GM20000 (cell line): ENCODE measurements at regions not wholly inside any gene's neighbourhood (a gene's known extent, or its start where the extent isn't known, plus 50 kb on each side); places are given as distances from the start of the nearest gene placed in this dataset.

ENCODE experiments used
- DNase-seq: peaks from one replicate; pipeline ENCODE4 v3.0.0; 2012; ENCODE audit warnings: low spot score
- TF ChIP-seq, protein P1 (sequence below): IDR thresholded peaks from 2 replicates; pipeline ENCODE4 v1.5.1; 2012; ENCODE audit warnings: mild to moderate bottlenecking, control low read depth; ENCODE audit errors: extremely low read depth, missing control alignments

DNA sequence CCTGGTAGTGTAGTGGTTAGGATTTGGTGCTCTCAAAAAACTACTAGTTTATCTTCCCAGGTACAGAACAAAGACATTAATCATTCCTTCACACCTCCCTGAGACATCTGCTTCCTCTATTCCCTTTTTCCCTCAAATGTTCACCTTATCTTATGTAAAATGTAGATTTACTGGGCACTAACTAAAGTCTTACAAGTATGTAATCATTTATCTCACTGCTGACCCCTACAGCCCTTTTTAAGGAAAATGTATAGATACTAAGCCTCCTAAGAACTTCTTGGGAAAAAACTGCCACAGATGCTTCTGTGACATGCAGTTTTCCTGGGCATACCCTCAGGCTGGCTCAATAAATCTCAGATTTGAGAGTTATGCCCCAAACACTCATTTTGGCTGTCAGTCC, 50.8 kb upstream of the NEK7 start:
- no peak for DNase-seq
- TF ChIP-seq, protein P1, sequence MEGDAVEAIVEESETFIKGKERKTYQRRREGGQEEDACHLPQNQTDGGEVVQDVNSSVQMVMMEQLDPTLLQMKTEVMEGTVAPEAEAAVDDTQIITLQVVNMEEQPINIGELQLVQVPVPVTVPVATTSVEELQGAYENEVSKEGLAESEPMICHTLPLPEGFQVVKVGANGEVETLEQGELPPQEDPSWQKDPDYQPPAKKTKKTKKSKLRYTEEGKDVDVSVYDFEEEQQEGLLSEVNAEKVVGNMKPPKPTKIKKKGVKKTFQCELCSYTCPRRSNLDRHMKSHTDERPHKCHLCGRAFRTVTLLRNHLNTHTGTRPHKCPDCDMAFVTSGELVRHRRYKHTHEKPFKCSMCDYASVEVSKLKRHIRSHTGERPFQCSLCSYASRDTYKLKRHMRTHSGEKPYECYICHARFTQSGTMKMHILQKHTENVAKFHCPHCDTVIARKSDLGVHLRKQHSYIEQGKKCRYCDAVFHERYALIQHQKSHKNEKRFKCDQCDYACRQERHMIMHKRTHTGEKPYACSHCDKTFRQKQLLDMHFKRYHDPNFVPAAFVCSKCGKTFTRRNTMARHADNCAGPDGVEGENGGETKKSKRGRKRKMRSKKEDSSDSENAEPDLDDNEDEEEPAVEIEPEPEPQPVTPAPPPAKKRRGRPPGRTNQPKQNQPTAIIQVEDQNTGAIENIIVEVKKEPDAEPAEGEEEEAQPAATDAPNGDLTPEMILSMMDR, result no peak
